Gastroesophageal sphincter (tissue), 3 donors: ENCODE measurements at regions not wholly inside any gene's neighbourhood (a gene's known extent, or its start where the extent isn't known, plus 50 kb on each side); places are given as distances from the start of the nearest gene placed in this dataset.

Experiments
- POLR2A ChIP-seq, 2 donors: fragments of 450-650 bp; IDR thresholded peaks; one replicate each; pipeline ENCODE4 v1.6.1; 2017; ENCODE audit warnings: antibody characterized with exemption in 2 of 2, mild to moderate bottlenecking in 2 of 2, moderate library complexity in 1 of 2
- TF ChIP-seq, protein P1 (sequence below), 4 experiments: fragments of 200-600 bp in 2 of 4; fragments of 450-650 bp in 2 of 4; sonication (generic) in 1 of 4; IDR thresholded peaks; one replicate each; pipeline ENCODE4 v1.5.1; 2017 to 2019; ENCODE audit warnings: antibody characterized with exemption in 4 of 4, mild to moderate bottlenecking in 2 of 4, moderate library complexity in 2 of 4

DNA sequence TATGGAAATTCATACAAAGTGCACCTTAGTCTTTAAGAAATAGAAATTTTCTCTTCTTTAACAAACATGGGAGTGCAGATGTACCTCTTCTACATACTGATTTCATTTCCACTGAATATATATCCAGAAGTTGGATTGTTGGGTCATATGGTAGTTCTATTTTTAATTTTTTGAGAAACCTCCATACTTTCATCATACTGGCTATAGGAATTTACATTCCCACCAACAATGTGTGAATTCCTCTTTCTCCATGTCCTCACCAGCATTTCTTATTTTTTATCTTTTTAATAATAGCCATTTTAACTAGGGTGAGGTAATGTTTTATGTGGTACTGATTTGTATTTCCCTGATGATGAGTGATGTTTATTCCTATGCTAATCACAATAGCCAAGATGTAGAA is 87.5 kb downstream of the RGS2 start:
- TF ChIP-seq, protein P1, sequence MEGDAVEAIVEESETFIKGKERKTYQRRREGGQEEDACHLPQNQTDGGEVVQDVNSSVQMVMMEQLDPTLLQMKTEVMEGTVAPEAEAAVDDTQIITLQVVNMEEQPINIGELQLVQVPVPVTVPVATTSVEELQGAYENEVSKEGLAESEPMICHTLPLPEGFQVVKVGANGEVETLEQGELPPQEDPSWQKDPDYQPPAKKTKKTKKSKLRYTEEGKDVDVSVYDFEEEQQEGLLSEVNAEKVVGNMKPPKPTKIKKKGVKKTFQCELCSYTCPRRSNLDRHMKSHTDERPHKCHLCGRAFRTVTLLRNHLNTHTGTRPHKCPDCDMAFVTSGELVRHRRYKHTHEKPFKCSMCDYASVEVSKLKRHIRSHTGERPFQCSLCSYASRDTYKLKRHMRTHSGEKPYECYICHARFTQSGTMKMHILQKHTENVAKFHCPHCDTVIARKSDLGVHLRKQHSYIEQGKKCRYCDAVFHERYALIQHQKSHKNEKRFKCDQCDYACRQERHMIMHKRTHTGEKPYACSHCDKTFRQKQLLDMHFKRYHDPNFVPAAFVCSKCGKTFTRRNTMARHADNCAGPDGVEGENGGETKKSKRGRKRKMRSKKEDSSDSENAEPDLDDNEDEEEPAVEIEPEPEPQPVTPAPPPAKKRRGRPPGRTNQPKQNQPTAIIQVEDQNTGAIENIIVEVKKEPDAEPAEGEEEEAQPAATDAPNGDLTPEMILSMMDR (IDR thresholded peaks at IDR 0.05), result no peak
- no peak for TF ChIP-seq POLR2A (IDR thresholded peaks at IDR 0.05)
